ENCODE measurements at regions not wholly inside any gene's neighbourhood (a gene's known extent, or its start where the extent isn't known, plus 50 kb on each side); places are given as distances from the start of the nearest gene placed in this dataset.

- H3K79me2 ChIP-seq (ENCODE audit: control insufficient read depth, insufficient read depth, low read length, poor library complexity) = no peaks in the 10 kb centered on the region
- H3K14ac ChIP-seq (ENCODE audit: low read length) = no peak overlapping the region
- no peak overlapping the region for H3K18ac ChIP-seq (ENCODE audit: low read length)
- H3K27me3 ChIP-seq (ENCODE audit: insufficient read depth, low read length) = no peaks in the 10 kb centered on the region
- no peaks in the 10 kb centered on the region for H3K36me3 ChIP-seq (ENCODE audit: control insufficient read depth in 1 of 2, insufficient read depth in 2 of 2, low read length in 2 of 2)
- no peak overlapping the region for H4K8ac ChIP-seq (ENCODE audit: low read depth, low read length)
- no peak overlapping the region for H3K4ac ChIP-seq (ENCODE audit: low read depth, low read length)
- no peaks in the 10 kb centered on the region for H3K4me1 ChIP-seq (ENCODE audit: control insufficient read depth in 1 of 2, insufficient read depth in 2 of 2, low read length in 2 of 2)
- H3K4me3 ChIP-seq (ENCODE audit: low read depth, low read length) = no peak overlapping the region
- no peak overlapping the region for H2BK12ac ChIP-seq (ENCODE audit: low read length)
- no peak overlapping the region for H4K91ac ChIP-seq (ENCODE audit: low read depth, low read length)
- H3K23ac ChIP-seq (ENCODE audit: low read length) = no peak overlapping the region
- H2AK5ac ChIP-seq (ENCODE audit: low read length) = no peak overlapping the region
- no peak overlapping the region for H3K9ac ChIP-seq (ENCODE audit: low read length)
- H3K79me1 ChIP-seq (ENCODE audit: low read length) = no peaks in the 10 kb centered on the region
- DNase-seq = no peak
- H3K9me3 ChIP-seq (ENCODE audit: insufficient read depth, low read depth, low read length) = no peaks in the 10 kb centered on the region
- H2BK120ac ChIP-seq (ENCODE audit: insufficient read depth, low read length, poor library complexity) = no peak overlapping the region
- H3K4me2 ChIP-seq (ENCODE audit: low read length) = no peak overlapping the region
- no peak overlapping the region for H3K27ac ChIP-seq (ENCODE audit: low read depth, low read length)
- no peak overlapping the region for H2BK5ac ChIP-seq (ENCODE audit: low read depth, low read length, poor library complexity)
- whole genome bisulfite sequencing (ENCODE audit: extremely low coverage, insufficient coverage, insufficient read length) = no CpG with 5 or more reads among the region's 4 CpGs
- H2AFZ ChIP-seq (ENCODE audit: insufficient read depth, low read length, poor library complexity) = no peak overlapping the region
- no peak overlapping the region for H4K12ac ChIP-seq (ENCODE audit: low read depth, low read length)
Observed at GRCh38 chr3:165444745-165445144, 248.6 kb upstream of the SLITRK3 start.

- whole genome bisulfite sequencing (ENCODE audit: extremely low coverage, insufficient coverage, insufficient read length) = no CpG with 5 or more reads among the region's 1 CpG
- no peak overlapping the region for H2BK120ac ChIP-seq (ENCODE audit: insufficient read depth, low read length, poor library complexity)
Observed at GRCh38 chr3:165443664-165444063, 247.5 kb upstream of the SLITRK3 start.

GRCh38 chr3:165442061-165442460, 245.9 kb upstream of the SLITRK3 start:
- no peak overlapping the region for H2BK120ac ChIP-seq (ENCODE audit: insufficient read depth, low read length, poor library complexity)
- no peak overlapping the region for H2BK12ac ChIP-seq (ENCODE audit: low read length)
- no peak overlapping the region for H3K18ac ChIP-seq (ENCODE audit: low read length)
- H3K4me2 ChIP-seq (ENCODE audit: low read length) = no peak overlapping the region
- no peaks in the 10 kb centered on the region for H3K79me2 ChIP-seq (ENCODE audit: control insufficient read depth, insufficient read depth, low read length, poor library complexity)
- no peak for DNase-seq
- H3K27ac ChIP-seq (ENCODE audit: low read depth, low read length) = no peak overlapping the region
- H3K4ac ChIP-seq (ENCODE audit: low read depth, low read length) = no peak overlapping the region
- H3K27me3 ChIP-seq (ENCODE audit: insufficient read depth, low read length) = no peaks in the 10 kb centered on the region
- no peak overlapping the region for H4K12ac ChIP-seq (ENCODE audit: low read depth, low read length)
- no peak overlapping the region for H4K91ac ChIP-seq (ENCODE audit: low read depth, low read length)
- H3K9ac ChIP-seq (ENCODE audit: low read length) = no peak overlapping the region
- H3K79me1 ChIP-seq (ENCODE audit: low read length) = no peaks in the 10 kb centered on the region
- no peak overlapping the region for H3K14ac ChIP-seq (ENCODE audit: low read length)
- H3K23ac ChIP-seq (ENCODE audit: low read length) = no peak overlapping the region
- H3K4me1 ChIP-seq (ENCODE audit: control insufficient read depth in 1 of 2, insufficient read depth in 2 of 2, low read length in 2 of 2) = no peaks in the 10 kb centered on the region
- H4K8ac ChIP-seq (ENCODE audit: low read depth, low read length) = no peak overlapping the region
- no peak overlapping the region for H2BK5ac ChIP-seq (ENCODE audit: low read depth, low read length, poor library complexity)
- no peak overlapping the region for H2AK5ac ChIP-seq (ENCODE audit: low read length)
- H3K9me3 ChIP-seq (ENCODE audit: insufficient read depth, low read depth, low read length) = no peaks in the 10 kb centered on the region
- H2AFZ ChIP-seq (ENCODE audit: insufficient read depth, low read length, poor library complexity) = no peak overlapping the region
- no peak overlapping the region for H3K4me3 ChIP-seq (ENCODE audit: low read depth, low read length)
- no peaks in the 10 kb centered on the region for H3K36me3 ChIP-seq (ENCODE audit: control insufficient read depth in 1 of 2, insufficient read depth in 2 of 2, low read length in 2 of 2)

More at GRCh38 chr3:165443664-165444063, 247.5 kb upstream of the SLITRK3 start:
- DNase-seq = no peak
- no peaks in the 10 kb centered on the region for H3K36me3 ChIP-seq (ENCODE audit: control insufficient read depth in 1 of 2, insufficient read depth in 2 of 2, low read length in 2 of 2)
- no peak overlapping the region for H3K4me3 ChIP-seq (ENCODE audit: low read depth, low read length)
- no peaks in the 10 kb centered on the region for H3K79me1 ChIP-seq (ENCODE audit: low read length)
- no peak overlapping the region for H3K23ac ChIP-seq (ENCODE audit: low read length)
- no peak overlapping the region for H3K27ac ChIP-seq (ENCODE audit: low read depth, low read length)
- H2AFZ ChIP-seq (ENCODE audit: insufficient read depth, low read length, poor library complexity) = no peak overlapping the region
- H4K8ac ChIP-seq (ENCODE audit: low read depth, low read length) = no peak overlapping the region
- no peak overlapping the region for H2BK5ac ChIP-seq (ENCODE audit: low read depth, low read length, poor library complexity)
- no peak overlapping the region for H3K4me2 ChIP-seq (ENCODE audit: low read length)
- H3K18ac ChIP-seq (ENCODE audit: low read length) = no peak overlapping the region
- H3K14ac ChIP-seq (ENCODE audit: low read length) = no peak overlapping the region
- no peak overlapping the region for H4K12ac ChIP-seq (ENCODE audit: low read depth, low read length)
- H3K9ac ChIP-seq (ENCODE audit: low read length) = no peak overlapping the region
- H3K4ac ChIP-seq (ENCODE audit: low read depth, low read length) = no peak overlapping the region
- no peaks in the 10 kb centered on the region for H3K9me3 ChIP-seq (ENCODE audit: insufficient read depth, low read depth, low read length)
- H2AK5ac ChIP-seq (ENCODE audit: low read length) = no peak overlapping the region
- H2BK12ac ChIP-seq (ENCODE audit: low read length) = no peak overlapping the region
- no peak overlapping the region for H4K91ac ChIP-seq (ENCODE audit: low read depth, low read length)
- H3K4me1 ChIP-seq (ENCODE audit: control insufficient read depth in 1 of 2, insufficient read depth in 2 of 2, low read length in 2 of 2) = no peaks in the 10 kb centered on the region
- H3K27me3 ChIP-seq (ENCODE audit: insufficient read depth, low read length) = no peaks in the 10 kb centered on the region
- no peaks in the 10 kb centered on the region for H3K79me2 ChIP-seq (ENCODE audit: control insufficient read depth, insufficient read depth, low read length, poor library complexity)

- Histone ChIP-seq H2AK5ac (ENCODE audit: low read length) (no peak overlapping the region), H3K4ac (ENCODE audit: low read depth, low read length) (no peak overlapping the region), H4K12ac (ENCODE audit: low read depth, low read length) (no peak overlapping the region), H2BK12ac (ENCODE audit: low read length) (no peak overlapping the region), H3K27ac (ENCODE audit: low read depth, low read length) (no peak overlapping the region), H3K4me3 (ENCODE audit: low read depth, low read length) (no peak overlapping the region), H2BK5ac (ENCODE audit: low read depth, low read length, poor library complexity) (no peak overlapping the region), H2BK120ac (ENCODE audit: insufficient read depth, low read length, poor library complexity) (no peak overlapping the region), H3K27me3 (ENCODE audit: insufficient read depth, low read length) (no peaks in the 10 kb centered on the region), H3K4me2 (ENCODE audit: low read length) (no peak overlapping the region), H3K23ac (ENCODE audit: low read length) (no peak overlapping the region), H3K79me1 (ENCODE audit: low read length) (no peaks in the 10 kb centered on the region), H3K18ac (ENCODE audit: low read length) (no peak overlapping the region), H3K9ac (ENCODE audit: low read length) (no peak overlapping the region), H4K8ac (ENCODE audit: low read depth, low read length) (no peak overlapping the region), H3K79me2 (ENCODE audit: control insufficient read depth, insufficient read depth, low read length, poor library complexity) (no peaks in the 10 kb centered on the region), H2AFZ (ENCODE audit: insufficient read depth, low read length, poor library complexity) (no peak overlapping the region), H3K4me1 (ENCODE audit: control insufficient read depth in 1 of 2, insufficient read depth in 2 of 2, low read length in 2 of 2) (no peaks in the 10 kb centered on the region), H3K14ac (ENCODE audit: low read length) (no peak overlapping the region), H4K91ac (ENCODE audit: low read depth, low read length) (no peak overlapping the region), H3K9me3 (ENCODE audit: insufficient read depth, low read depth, low read length) (no peaks in the 10 kb centered on the region), H3K36me3 (ENCODE audit: control insufficient read depth in 1 of 2, insufficient read depth in 2 of 2, low read length in 2 of 2) (no peaks in the 10 kb centered on the region)
- DNase-seq = no peak
- no CpG with 5 or more reads among the region's 2 CpGs for WGBS (ENCODE audit: extremely low coverage, insufficient coverage, insufficient read length)
Observed at GRCh38 chr3:165440380-165440779, 244.2 kb upstream of the SLITRK3 start.
